ENCODE measurements at regions not wholly inside any gene's neighbourhood (a gene's known extent, or its start where the extent isn't known, plus 50 kb on each side); places are given as distances from the start of the nearest gene placed in this dataset.

GRCh38 chr6:134663356-134663755 is 286.5 kb downstream of the ALDH8A1 start:
- CTCF ChIA-PET (ENCODE audit: low intra/inter-chr PET ratio) = no interaction called here
- POLR2A ChIA-PET = interaction anchor here (1.0 kb wide), 1 partner anchor 27 kb away, joined by 5 read pairs; no protein-coding TSS in a partner anchor
- no peaks in the 10 kb centered on the region for H3K79me2 ChIP-seq (ENCODE audit: control insufficient read depth, insufficient read depth, low read length)
- in situ Hi-C loops (cut with MboI) = no loop called here
- peak in 1 of 4 experiments; percentile 6 for DNase-seq (ENCODE audit: extremely low read depth in 1 of 4, low spot score in 3 of 4)
- H3K9ac ChIP-seq (ENCODE audit: insufficient read depth in 1 of 2, low read depth in 2 of 2, low read length in 2 of 2) = no peak overlapping the region
- no peak for FAIRE-seq
- no peak for ATAC-seq
- 1% methylated on average over 4 of the region's 4 CpGs for WGBS (ENCODE audit: insufficient coverage, low coverage, missing lambda C conversion rate)
- H3K4me1 ChIP-seq (replicated peaks in 1 of 2; ENCODE audit: control insufficient read depth in 2 of 2, insufficient read depth in 2 of 2, low read length in 2 of 2) = no peaks in the 10 kb centered on the region
- H3K4me2 ChIP-seq (ENCODE audit: insufficient read depth, low read length) = no peak overlapping the region
- peaks cover 2 to 11% of the 10 kb centered on the region in 2 experiments; a peak in 4 of 5 replicates for H3K27me3 ChIP-seq (ENCODE audit: control insufficient read depth in 2 of 2, insufficient read depth in 2 of 2, low read length in 2 of 2)
- H3K9me3 ChIP-seq (replicated peaks; ENCODE audit: control insufficient read depth, insufficient read depth, low read depth, low read length) = no peaks in the 10 kb centered on the region
- H3K36me3 ChIP-seq (ENCODE audit: control insufficient read depth, insufficient read depth, low read length) = no peaks in the 10 kb centered on the region
- H3K4me3 ChIP-seq = no peak overlapping the region
- H2AFZ ChIP-seq (ENCODE audit: low read depth, low read length) = no peak overlapping the region
- no peaks in the 10 kb centered on the region for H4K20me1 ChIP-seq (replicated peaks; ENCODE audit: control insufficient read depth, insufficient read depth, low read length)
- no peak overlapping the region for H3K27ac ChIP-seq (ENCODE audit: extremely low read depth, low read depth, low read length)
- no peaks in the 10 kb centered on the region for H3K9me1 ChIP-seq (ENCODE audit: control insufficient read depth, insufficient read depth, low read length)
- intact Hi-C loops (cut with micrococcal nuclease) = no loop called here
- no TSS peak for BruUV-seq (replicated peaks)
- no peak for TF ChIP-seq ESRRA (IDR thresholded peaks at IDR 0.05; ENCODE audit: borderline replicate concordance, low read depth)
- no peak for TF ChIP-seq ZNF347 (CRISPR knock-in tag; IDR thresholded peaks at IDR 0.05; ENCODE audit: low read depth)
- no peak for TF ChIP-seq ATF1 (CRISPR knock-in tag; IDR thresholded peaks at IDR 0.05)
- TF ChIP-seq ATF1 (tag; IDR thresholded peaks at IDR 0.05) = no peak
- TF ChIP-seq MAX (CRISPR knock-in tag; IDR thresholded peaks at IDR 0.05) = no peak
- peak; percentile 82 for TF ChIP-seq MEIS2 (IDR thresholded peaks at IDR 0.05; ENCODE audit: partially characterized antibody)
- TF ChIP-seq PBX2 (CRISPR knock-in tag; IDR thresholded peaks at IDR 0.05; ENCODE audit: low read depth) = no peak
- peak; percentile 93 for TF ChIP-seq PBX2 (tag; conservative IDR thresholded peaks at IDR 0.05; ENCODE audit: low read depth)
- no peak for TF ChIP-seq HES1 (IDR thresholded peaks at IDR 0.05; ENCODE audit: low read depth)
- TF ChIP-seq ZNF175 (CRISPR knock-in tag; IDR thresholded peaks at IDR 0.05; ENCODE audit: low read depth) = no peak
- TF ChIP-seq EWSR1 (IDR thresholded peaks at IDR 0.05; ENCODE audit: borderline replicate concordance, low read depth, partially characterized antibody) = no peak
- no peak for TF ChIP-seq ZNF586 (CRISPR knock-in tag; conservative IDR thresholded peaks at IDR 0.05)
- no peak for TF ChIP-seq ELK1 (CRISPR knock-in tag; IDR thresholded peaks at IDR 0.05)
- TF ChIP-seq PKNOX1 (IDR thresholded peaks at IDR 0.05) = peak; percentile 81
- TF ChIP-seq CBX2 (IDR thresholded peaks at IDR 0.05; ENCODE audit: insufficient read depth, low read length, poor library complexity, severe bottlenecking) = no peak
- no peak for TF ChIP-seq PHB (CRISPR knock-in tag; IDR thresholded peaks at IDR 0.05)
- TF ChIP-seq PRPF4 (IDR thresholded peaks at IDR 0.05; ENCODE audit: insufficient read depth, low read depth, low read length, poor library complexity, severe bottlenecking) = no peak
- TF ChIP-seq USF1 (CRISPR knock-in tag; IDR thresholded peaks at IDR 0.05) = no peak
